AML-193 (cell line): ENCODE measurements at regions not wholly inside any gene's neighbourhood (a gene's known extent, or its start where the extent isn't known, plus 50 kb on each side); places are given as distances from the start of the nearest gene placed in this dataset.
A peak's percentile ranks its signal among the peaks of the same experiment; 100 is the strongest.
"Not testable (repeated sequence)": the region's sequence is repeated elsewhere in the genome, so short reads cannot be mapped to it uniquely, and the experiment has no call there.

Source experiments
- DNase-seq, 2 experiments: peaks; one replicate each; lab custom pipeline; 2025; lab: John Stamatoyannopoulos, UW

GRCh38 chr14:106006043-106006442 lies 479.7 kb downstream of the TMEM121 start:
- DNase-seq, result not testable (repeated sequence)

- not testable (repeated sequence) for DNase-seq
These were observed 480.3 kb downstream of the TMEM121 start for GRCh38 chr14:106006716-106007115.

- DNase-seq, result no peak
These were observed 484.4 kb downstream of the TMEM121 start for GRCh38 chr14:106010783-106011182.

GRCh38 chr14:106011631-106012360 lies 485.4 kb downstream of the TMEM121 start:
- peak; percentile 24 to 38 for DNase-seq

- not testable (repeated sequence) for DNase-seq
These were observed 486.0 kb downstream of the TMEM121 start for GRCh38 chr14:106012361-106012725.

DNA sequence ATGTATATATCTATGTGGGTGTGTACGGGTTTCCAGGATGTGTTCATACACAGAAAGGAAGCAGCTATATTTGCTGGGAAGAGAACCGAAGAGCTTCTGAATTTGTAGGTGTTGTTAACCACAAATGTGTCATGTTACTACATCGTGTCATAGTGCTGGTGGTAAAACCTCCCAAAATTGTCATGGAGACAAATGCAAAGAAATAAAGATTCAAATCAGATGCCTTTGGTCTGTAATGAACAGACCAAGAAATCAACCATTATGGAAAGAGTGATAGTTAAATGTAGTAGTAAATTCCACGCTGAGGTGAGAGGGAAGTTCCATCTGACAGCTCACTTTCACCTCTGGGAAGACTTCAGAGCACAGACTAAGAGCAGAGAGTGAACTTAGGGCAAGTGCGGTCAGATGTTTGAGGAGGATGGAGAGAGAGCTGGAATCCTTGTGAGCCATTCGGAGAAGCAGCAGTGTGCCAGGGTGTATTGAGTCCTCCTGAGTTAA lies 487.5 kb downstream of the TMEM121 start:
- DNase-seq, result no peak

DNA sequence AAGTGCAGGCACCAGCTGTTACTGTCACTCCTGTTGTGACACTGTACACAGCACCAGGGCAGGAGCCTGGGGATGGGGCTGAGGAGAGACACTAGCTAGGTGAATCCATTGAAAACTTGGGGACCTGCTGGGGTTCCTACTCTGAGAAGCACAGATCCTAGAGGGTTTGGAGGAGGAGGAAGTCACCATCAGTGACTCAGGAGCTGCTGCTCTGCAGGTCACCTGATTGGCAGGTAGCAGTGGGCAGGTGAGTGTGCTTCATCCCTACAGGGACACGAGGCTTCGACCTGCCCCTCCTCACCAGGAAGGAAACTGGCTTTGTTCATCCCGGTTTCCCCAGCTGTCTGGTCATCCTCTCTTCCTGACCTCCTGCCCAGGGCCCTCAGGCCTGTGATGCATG lies 491.6 kb downstream of the TMEM121 start:
- DNase-seq, result not testable (repeated sequence)

DNA sequence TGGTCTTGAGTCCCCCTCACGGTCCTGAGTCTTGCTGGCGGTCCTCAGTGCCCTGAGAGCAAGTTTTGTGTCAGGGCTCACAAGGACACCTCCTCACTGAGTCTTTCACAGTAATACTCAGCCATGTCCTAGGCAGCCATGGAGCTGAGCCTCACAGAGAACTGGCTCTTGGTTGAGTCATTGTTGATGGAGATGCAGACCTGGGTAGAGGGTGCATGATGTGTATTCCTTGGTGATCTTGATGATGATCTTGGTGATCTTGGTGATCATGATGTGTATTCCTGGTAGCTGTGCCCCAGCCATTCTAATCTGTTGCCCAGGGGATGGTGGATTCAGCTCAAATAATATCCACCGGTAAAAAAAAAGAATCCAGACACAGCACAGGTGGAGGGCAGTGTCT lies 495.4 kb downstream of the TMEM121 start:
- no peak for DNase-seq

DNA sequence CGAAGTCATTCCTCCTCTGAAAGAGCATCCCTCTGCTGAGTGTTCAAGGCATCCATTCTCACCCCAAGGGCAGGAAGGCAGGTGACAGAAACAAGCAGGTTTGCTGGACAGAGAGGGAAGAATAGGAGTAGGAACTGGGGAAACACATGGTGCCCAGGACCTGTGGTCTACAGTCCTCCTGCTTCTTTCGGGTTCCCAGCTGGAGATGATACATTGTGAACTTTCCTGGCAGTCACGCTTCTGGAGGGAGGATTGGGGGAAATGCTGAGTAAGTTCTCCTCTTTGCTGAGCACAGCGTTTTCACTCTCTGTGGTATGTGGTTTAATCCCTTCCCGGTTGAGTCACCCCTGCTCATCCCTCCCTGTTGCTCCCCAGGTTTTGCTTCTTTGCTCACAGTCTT lies 496.3 kb downstream of the TMEM121 start:
- not testable (repeated sequence) for DNase-seq

DNA sequence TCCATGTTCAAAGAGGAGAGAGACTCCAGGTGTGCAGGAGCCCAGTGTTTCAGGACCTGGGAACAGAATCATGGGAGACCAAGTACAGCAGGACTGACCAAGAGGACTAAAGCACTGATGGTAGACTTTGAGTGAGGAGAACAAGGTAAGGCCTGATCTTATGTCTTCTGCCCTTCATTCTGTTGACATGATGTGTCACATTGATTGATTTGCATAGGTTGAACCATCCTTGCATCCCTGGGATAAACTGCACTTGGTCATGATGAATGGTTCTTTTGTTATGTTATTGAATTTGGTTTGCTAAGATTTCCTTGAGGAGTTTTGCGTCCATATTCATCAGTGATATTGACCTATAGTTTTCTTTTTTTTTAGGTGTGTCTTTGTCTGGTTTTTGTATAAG lies 497.0 kb downstream of the TMEM121 start:
- DNase-seq, result no peak

GRCh38 chr14:106024983-106025604 lies 498.7 kb downstream of the TMEM121 start:
- no peak for DNase-seq

GRCh38 chr14:106026026-106026425 lies 499.6 kb downstream of the TMEM121 start:
- DNase-seq, result no peak

- not testable (repeated sequence) for DNase-seq
These were observed 501.4 kb downstream of the TMEM121 start for GRCh38 chr14:106027759-106028158.

GRCh38 chr14:106029959-106030358 lies 503.6 kb downstream of the TMEM121 start:
- no peak for DNase-seq

- DNase-seq, result no peak
These were observed 511.0 kb downstream of the TMEM121 start for GRCh38 chr14:106037380-106037779.

DNA sequence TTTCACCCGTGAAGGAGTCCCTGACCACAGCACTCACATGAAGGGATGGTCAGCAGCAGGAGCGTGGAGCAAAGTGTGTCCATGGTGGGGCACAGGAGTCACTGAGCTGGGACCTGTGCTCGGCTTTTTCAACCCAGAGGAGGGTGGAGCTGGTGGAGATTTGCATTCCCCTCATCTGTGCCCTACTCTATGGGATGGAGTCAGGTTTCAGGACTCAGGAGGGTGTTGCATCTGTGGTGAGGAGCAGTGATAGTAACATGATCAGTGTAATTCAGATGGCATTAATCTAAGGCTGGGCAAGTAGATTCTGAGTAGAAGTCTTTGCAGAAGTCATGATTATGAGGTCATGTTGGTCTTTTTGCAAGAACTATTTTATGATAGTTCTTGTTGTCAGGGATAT lies 511.9 kb downstream of the TMEM121 start:
- DNase-seq, result no peak

GRCh38 chr14:106039400-106039799 lies 513.0 kb downstream of the TMEM121 start:
- peak; percentile 2 to 15 for DNase-seq

DNA sequence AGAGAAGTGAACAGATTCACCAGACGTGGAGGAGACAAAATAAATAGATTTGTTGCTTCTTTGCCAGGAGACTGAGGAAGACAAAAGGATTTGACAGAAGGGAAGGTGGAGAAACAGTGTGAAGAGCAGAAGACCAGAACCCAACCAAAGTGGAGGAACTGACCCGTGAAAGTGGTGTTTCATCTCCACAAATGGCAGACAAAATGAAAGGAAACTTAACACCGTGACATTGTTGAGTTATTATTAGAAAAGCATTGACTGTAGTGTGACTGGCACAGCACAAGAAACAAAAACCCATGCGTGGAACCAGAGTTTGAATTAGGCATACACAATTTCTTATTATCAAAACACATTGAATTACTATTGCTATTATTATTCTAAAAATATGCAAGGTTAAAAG lies 518.1 kb downstream of the TMEM121 start:
- DNase-seq, result no peak

GRCh38 chr14:106044949-106045596 lies 518.7 kb downstream of the TMEM121 start:
- peak; percentile 51 to 70 for DNase-seq

DNA sequence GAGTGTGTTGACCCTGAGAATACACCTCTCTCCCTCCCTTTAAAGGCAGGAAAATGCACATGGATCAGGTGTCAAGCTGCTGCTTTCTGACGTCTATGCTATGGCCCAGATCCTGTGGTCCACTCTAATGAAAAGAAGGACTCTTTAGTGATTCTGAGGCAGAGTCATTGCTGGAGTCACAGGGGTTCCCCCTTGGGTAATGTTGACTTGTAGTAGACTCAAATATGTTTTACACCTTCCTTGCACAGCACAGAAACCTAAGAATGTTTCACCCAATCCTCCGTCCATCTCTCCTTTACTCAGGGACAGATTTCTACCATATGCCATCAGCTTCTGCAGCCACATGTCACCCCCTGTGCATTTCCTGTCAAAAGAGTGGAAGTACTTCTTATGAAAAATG lies 525.4 kb downstream of the TMEM121 start:
- no peak for DNase-seq

GRCh38 chr14:106055289-106055688 lies 528.9 kb downstream of the TMEM121 start:
- no peak for DNase-seq

DNA sequence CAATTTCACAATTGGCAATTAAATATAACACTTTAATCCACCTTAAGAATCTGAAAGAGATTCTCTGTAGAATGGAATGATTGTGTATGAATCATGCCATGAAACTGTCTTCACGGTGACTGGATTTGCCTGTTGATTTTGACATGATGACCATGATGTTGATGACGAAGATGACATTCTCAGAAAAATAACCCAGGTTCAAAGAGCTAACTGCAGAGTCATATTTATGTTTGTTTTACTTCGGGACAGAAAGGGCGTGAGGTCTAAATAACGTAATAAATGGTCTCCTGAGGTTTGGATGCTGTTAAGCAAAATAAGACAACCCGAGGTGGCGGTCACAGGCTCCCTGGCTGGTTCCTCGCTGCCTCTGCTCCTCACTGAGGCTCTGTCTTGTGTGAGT lies 532.0 kb downstream of the TMEM121 start:
- DNase-seq, result no peak
